GM18867 (cell line): ENCODE measurements at regions not wholly inside any gene's neighbourhood (a gene's known extent, or its start where the extent isn't known, plus 50 kb on each side); places are given as distances from the start of the nearest gene placed in this dataset.
"Not testable (repeated sequence)": the region's sequence is repeated elsewhere in the genome, so short reads cannot be mapped to it uniquely, and the experiment has no call there.

ENCODE experiments used
- ATAC-seq: cut with Tn5 transposase; IDR thresholded peaks from one replicate; pipeline ENCODE4 v1.9.1; 2021; ENCODE audit warnings: mild to moderate bottlenecking, moderate library complexity; ENCODE audit not compliant: unreplicated experiment

GRCh38 chr2:136334967-136335366 lies 217.0 kb upstream of the CXCR4 start:
- no peak for ATAC-seq

- ATAC-seq = no peak
Observed at GRCh38 chr2:136332436-136333095, 214.6 kb upstream of the CXCR4 start.

DNA sequence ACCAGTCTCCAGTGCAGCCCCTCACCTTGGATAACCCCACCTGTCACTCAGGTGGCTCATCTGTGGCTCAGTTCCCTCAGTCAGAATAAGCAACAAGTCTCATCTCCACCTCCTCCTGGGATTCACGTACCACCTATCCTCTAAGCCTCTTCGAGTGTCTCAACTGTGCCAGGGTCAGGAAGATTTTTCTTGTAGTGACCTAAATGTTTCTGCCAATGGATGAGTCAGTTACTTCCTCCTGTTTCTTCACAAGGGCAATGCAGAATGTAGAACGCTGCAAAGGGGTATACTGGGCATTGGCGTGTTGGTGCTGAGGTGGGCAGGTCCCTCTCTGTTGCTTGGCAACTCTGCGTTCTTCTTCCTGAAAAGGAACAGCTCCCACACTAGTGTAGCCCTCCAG lies 213.3 kb upstream of the CXCR4 start:
- no peak for ATAC-seq

DNA sequence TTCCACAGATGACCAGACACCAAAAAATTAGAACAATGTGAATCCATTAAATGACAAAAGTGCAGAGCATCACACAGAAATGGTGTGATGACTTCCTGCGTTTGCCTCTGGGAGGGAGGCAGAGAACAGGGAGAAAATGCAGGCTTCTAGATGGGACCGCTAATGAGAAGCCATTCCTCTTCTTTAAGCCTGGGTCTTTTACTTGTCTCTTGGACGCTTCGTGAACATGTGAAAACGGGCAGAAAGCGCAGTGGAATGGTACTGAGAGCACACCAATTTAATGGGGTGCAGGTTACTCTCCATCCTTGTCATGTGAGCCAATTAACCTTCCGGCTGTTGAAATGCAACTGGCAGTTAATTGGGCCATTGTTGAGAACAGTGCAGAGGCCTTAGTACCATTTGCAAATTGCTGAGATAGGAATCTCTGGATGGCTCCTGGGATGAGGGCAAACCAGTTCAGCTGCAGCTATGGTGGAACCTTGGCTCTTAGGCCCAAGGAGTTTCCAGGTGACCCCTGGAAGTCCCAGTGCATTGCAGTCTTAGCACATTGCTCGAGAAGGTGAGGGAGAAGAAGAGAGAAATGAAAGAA lies 210.4 kb upstream of the CXCR4 start:
- ATAC-seq = no peak

- ATAC-seq = peak; percentile 87
Observed at GRCh38 chr2:136327162-136327852, 209.4 kb upstream of the CXCR4 start.

GRCh38 chr2:136325844-136326331 lies 207.9 kb upstream of the CXCR4 start:
- ATAC-seq = no peak

GRCh38 chr2:136324966-136325365 lies 207.0 kb upstream of the CXCR4 start:
- ATAC-seq = no peak

DNA sequence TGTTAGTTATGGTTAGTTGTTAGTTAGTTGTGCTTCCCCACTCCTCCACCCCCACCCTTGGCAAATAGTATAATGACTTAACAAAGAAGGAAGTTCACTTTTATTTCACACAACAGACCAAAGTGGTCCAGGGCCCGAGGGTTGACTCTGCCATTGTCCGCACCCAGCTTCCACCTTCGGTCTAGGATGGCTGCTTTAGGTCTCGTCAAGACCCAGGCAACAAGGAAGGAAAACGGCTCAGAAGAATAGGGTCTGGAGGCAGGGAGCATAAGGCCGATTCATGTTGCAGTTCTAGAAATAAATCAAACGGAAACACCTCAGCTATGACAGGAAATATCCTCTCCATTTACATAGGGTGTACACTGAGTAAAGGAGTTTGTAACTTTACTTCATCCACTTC lies 206.0 kb upstream of the CXCR4 start:
- ATAC-seq = no peak

DNA sequence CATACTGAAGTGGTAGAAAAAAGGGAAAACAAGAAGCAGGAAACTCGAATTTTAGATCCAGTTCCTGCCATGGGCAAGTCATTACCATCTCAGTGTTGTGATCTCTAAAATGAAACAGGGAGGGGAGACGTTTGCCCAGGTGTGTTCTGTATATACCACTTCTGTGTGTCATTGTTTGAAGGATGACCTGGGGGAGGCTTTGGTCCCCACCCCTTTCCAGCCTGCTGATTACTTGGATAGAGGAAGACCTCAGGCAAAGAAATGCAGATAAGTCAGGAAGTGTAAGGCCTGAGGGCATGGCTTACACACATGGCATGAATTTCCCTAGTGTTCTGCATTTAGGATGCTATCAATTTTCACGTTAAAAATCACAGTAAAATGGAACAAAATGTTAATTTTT lies 205.2 kb upstream of the CXCR4 start:
- no peak for ATAC-seq

GRCh38 chr2:136322428-136322827 lies 204.5 kb upstream of the CXCR4 start:
- ATAC-seq = no peak

DNA sequence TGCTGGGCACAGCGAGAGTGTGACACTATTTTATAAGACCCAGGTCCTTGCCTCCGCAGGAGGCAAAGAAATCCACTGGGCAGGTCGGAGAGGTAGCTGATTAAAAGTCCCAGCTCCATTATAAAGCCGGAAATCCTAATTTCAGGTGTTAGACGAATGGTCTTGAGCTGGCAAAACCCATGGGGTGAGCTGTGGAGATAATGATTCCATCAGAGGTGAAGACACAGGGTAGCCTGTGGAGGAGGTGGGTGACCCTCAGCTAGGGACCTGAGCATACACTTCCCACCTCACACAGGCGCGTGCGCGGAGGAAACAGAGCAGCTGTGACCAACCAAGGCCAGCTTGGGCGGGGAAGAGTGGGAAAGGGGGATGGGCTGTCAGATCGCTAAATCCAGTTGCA lies 201.7 kb upstream of the CXCR4 start:
- ATAC-seq = no peak

DNA sequence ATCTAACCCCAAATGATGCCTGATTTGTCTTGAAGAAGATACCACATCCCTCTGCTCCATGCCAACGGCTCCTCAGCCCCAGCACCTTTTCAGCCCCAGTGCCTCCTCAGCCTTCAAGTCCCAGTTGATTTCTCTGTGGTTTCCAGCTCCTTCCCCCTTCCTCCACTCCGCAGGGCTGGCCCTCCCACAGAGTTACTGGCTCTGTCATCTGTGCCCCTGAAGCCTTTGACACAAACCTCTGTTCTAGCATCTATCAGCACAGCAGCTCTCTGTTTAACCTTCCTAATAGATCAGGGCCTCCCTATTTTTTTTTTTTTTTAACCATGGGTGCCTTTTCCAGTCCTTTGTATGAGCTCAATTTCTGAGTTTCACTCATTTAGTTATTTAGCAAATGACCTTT lies 201.3 kb upstream of the CXCR4 start:
- no peak for ATAC-seq

DNA sequence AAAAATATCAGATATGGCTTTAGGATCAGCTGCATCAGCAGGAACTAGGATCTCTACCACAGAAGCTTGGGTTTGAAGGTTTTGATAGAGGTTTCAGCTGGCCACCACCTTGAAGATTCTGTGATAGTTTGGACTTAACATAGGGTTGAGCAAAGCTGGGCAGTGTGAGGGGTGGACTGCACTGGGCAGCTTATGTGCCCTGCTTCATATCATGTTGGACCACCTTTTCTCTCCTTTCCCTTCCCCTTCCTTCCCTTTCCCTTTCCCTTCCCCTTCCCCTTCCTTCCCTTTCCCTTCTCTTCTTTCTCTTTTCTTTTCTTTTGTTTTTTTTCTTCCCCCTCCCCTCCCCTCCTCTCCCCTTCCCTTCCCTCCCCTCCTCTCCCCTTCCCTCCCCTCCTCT lies 196.3 kb upstream of the CXCR4 start:
- ATAC-seq = no peak

- not testable (repeated sequence) for ATAC-seq
Observed at GRCh38 chr2:136312568-136312967, 194.6 kb upstream of the CXCR4 start.

- no peak for ATAC-seq
Observed at GRCh38 chr2:136310797-136311603, 193.1 kb upstream of the CXCR4 start.

- no peak for ATAC-seq
Observed at GRCh38 chr2:136310005-136310495, 192.1 kb upstream of the CXCR4 start.

- ATAC-seq = no peak
Observed at GRCh38 chr2:136308611-136309010, 190.7 kb upstream of the CXCR4 start.

DNA sequence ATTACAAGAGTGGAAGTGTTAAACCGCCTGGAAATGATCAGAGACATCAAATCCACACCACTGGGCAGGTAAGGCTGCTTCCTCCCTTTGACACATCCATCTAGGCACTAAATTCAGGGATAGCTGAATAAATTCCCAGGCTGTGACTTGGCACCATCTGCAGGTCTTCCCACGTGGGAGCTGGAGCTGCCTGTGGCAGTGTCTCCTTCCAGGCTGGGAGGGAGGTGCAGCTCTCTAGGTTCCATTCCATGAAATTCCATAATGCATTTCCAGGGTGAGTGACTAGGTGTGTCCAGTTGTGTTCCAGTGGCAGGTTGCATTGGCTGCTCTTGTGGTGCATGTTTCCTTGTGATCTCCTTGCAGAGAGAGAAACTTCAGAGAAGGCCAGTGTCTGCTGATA lies 188.9 kb upstream of the CXCR4 start:
- no peak for ATAC-seq

GRCh38 chr2:136305517-136306192 lies 187.7 kb upstream of the CXCR4 start:
- peak; percentile 96 for ATAC-seq

DNA sequence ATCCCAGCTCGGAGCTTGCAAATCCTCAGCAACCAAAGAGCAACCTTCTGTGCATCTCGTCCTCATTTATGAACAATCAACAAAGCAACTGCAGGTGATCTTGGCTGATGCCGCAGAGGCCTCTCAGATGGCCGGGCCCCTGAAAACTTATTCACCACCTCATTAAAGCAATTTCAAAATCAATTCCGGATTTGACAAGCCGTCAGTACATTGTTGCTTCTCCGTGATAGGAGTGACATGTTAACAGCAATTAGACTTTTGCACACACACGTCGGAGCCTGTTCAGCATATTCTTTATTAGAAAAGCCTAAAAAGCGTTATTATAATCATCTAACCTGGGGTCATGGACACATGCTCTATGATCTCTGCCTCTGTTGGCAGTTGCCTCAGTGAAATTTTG lies 183.1 kb upstream of the CXCR4 start:
- ATAC-seq = no peak

DNA sequence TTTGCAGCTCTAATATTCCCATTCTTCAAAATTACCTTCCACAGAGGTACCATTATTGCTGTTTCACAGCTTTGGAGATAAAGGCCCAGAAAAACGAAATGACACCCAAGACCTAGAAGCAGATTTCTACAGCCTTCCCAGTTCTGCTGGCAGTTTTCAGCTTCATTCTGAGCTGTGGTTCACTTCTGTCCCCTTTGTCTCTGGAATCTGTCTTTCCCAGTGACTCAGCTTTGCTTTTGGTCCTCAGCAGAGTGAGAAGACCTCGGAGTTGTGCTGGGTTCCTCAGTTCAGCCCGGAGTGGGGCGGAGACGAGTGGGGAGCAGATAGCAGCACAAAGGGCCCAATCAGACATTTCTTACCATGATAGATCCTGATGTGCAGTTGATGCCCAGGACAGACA lies 180.7 kb upstream of the CXCR4 start:
- ATAC-seq = no peak
